SIG-M5 treated with dmso at 0.1 percent for 504 hours (cell line): ENCODE measurements at regions not wholly inside any gene's neighbourhood (a gene's known extent, or its start where the extent isn't known, plus 50 kb on each side); places are given as distances from the start of the nearest gene placed in this dataset.
"Not testable (repeated sequence)": the region's sequence is repeated elsewhere in the genome, so short reads cannot be mapped to it uniquely, and the experiment has no call there.

Experiments
- DNase-seq: peaks from one replicate; lab custom pipeline; 2025; ENCODE audit not compliant: unreplicated experiment; lab: John Stamatoyannopoulos, UW

- DNase-seq: no peak
Observed at GRCh38 chr13:70544706-70545105, 436.5 kb upstream of the KLHL1 start.

DNA sequence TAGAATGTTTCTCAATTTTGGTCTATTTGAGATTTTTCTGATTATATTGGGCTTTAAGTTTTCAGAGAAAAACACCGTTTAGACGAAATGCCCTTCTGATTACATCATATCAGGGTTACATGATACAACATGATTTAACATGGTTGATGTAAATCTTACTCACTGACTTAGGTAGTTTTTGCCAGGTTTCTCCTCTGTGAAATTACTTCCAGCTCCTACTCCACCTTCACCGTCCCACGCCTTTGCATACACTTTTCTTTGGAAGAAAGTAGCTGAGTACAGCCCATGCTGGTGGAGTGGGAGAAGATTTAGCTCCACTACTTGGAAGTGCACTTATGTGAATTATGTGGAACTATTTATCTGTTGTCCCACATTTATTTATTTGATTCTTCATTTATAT is 433.2 kb upstream of the KLHL1 start:
- no peak for DNase-seq

DNA sequence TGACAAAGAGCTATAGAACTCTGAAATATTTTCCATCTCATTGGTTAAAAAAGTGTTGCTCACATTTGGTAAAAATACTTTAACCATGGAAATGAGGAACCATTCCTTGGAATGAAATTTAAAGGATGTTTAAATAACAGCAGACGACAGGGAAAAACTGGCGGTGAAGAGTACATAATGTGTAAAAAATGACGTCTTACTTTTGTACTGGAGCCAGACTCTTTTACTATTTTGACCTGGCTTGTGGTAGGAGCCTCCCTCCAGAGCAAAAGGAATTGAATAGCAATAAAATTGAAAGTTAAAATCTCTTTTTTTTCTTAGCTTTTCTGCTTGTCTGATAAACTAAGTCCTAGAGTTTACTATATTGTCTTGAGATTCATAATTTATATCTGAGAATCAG is 426.2 kb upstream of the KLHL1 start:
- DNase-seq: no peak

DNA sequence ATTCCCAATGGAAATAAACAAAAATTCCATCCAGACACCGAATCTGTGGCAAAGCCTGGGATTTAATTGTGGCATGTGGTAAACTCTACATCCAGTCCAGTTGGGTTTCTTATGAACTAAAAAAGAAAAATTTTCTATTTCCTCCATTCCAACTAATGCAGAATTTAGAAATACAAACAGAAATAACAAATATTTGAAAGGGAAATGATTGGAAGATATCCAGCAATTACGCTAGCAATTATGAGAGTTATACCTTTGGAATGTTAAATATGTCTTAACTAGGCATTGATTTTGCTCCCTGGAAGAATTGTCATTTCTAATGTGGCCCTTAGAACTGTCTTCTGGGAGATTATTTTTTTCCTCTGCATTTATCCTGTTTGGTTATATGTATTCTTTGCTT is 421.4 kb upstream of the KLHL1 start:
- no peak for DNase-seq

DNA sequence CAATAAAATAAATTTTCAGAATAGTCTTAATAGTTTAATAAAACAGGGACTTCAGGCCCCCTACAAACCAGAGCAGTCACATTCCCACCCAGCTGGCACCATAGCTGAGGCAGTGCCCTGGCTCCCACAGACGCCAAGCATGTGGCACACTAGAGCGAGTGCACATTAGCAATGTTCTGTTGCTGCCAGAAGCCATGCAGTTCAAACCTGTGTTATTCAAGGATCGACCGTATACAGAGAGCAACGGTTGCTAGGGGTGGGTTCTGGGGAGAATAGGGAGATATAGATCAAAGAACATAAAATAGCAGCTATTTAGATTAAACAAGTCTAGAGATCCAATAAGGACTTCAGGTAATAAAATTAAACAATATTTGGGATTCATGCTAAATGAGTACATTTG is 419.3 kb upstream of the KLHL1 start:
- DNase-seq: no peak

DNA sequence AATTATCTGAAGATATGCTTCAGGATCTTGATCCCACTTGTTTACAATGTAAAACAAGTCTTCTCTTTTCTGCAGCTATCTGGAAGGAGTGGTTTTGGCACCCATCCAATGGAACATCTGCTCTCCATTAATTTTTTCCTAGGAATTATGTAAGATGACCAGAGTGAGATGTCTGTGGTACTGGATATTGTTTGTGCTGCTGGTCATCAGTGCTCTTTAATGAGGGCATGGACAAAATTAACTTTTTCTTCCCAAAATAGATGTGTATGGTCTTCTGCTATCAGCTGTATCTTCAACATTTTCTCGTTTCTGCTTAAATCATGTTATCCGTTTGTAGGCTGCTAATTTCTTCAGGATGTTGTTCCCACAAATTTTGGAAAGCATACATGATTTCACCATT is 415.4 kb upstream of the KLHL1 start:
- no peak for DNase-seq

GRCh38 chr13:70520275-70521036 is 412.2 kb upstream of the KLHL1 start:
- no peak for DNase-seq

GRCh38 chr13:70518081-70518480 is 409.8 kb upstream of the KLHL1 start:
- no peak for DNase-seq

DNA sequence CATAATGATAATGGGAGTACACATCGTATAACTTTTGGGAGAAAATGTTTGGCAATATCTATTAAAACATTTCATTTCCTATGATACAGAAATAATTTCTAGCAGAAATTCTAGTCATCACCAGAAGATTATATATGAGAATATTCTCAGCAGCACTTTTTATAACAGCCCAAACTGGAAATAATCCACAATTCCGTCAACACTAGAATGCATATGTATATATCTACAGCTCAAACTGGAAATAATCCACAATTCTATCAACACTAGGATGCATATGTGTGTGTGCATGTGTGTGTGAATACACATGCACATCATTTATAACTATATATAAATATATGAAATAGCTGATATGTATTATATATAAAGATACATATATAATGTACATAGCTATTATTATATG is 408.0 kb upstream of the KLHL1 start:
- no peak for DNase-seq

- DNase-seq: not testable (repeated sequence)
Observed at GRCh38 chr13:70511861-70512417, 403.7 kb upstream of the KLHL1 start.

DNA sequence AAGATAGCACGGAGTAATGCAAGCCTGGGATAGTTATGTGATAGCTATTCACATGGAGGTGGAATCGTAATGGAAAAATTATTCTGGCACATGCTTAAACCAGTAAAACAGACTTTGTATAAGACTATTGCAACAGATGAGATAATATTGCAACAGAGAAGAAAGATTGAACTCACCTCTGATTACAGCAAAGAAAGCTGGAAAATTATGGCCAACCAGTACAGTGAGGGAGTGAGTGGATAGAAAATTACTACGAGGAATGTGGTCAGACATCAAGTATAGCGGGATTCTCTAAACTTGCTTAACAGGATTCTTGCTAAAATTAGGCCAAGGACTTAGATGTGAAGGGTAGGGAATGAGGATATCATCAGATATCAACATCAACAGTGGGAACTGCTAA is 397.6 kb upstream of the KLHL1 start:
- DNase-seq: peak; percentile 18

- DNase-seq: no peak
Observed at GRCh38 chr13:70502944-70503343, 394.7 kb upstream of the KLHL1 start.

- DNase-seq: no peak
Observed at GRCh38 chr13:70490320-70490935, 382.2 kb upstream of the KLHL1 start.

GRCh38 chr13:70484931-70485330 is 376.7 kb upstream of the KLHL1 start:
- no peak for DNase-seq

DNA sequence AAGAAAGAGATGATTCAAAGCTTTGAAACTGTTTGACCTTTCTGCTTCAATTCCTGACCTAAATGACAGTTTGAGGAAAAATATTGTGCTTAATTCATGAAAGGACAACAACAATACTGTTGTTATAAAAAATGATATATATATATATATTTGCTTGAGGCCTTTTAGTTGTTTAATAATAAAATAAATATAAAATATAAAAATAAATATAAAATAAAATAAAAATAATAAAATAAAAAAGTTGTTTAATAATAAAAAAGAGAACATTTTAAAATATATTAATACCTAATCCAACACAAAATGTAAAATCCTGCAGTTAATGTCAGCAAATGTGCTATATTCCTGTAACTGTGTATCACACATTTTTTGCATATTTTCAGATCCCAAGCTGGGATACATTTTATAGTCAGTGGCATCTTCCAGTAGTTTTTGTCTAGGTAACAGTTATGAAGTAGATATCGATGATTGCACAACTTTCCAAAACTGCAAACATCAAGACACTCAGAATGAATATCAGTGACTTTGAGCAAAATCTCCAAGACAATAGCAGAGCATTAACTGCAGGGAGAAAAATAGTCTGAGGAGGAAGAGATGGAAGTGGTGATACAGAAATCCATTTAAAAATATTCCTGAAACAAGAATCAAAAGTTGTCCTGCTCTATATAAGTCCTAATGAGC is 375.5 kb upstream of the KLHL1 start:
- no peak for DNase-seq

DNA sequence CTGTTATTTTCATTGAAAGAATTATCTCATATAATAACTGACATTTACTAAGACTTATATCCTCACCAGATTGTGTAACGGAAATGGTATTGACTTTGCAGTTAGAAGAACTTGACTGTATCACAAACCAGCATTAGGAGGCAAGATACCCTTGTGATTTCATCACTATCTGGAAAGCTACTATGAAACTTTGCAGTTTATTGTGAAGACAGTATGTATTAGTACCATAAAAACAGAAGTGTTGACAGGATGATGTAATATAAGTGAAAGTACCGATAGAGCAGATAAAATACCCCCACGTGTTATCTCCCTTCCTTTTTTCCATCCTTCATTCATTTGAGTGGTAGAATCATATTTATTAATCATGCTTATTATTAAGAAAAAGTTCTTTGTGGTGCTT is 365.7 kb upstream of the KLHL1 start:
- DNase-seq: peak; percentile 50

DNA sequence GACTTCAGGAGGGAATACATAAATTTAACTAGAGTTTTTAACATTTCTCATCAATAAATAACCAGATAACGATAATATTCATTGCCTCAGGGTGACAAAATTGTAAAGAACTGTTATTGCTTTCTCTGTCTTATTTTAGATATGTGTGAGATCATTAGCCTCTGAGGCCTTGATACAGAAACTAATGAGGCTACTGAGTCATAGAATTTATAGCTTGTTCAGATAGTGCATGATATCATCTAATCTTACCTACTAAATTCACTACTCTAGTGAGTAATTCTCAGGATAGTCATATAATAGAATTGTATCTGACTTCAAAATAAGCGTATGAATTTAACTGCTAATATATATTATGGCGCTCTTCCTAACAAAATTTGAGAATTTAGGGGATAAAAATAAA is 360.8 kb upstream of the KLHL1 start:
- DNase-seq: no peak

DNA sequence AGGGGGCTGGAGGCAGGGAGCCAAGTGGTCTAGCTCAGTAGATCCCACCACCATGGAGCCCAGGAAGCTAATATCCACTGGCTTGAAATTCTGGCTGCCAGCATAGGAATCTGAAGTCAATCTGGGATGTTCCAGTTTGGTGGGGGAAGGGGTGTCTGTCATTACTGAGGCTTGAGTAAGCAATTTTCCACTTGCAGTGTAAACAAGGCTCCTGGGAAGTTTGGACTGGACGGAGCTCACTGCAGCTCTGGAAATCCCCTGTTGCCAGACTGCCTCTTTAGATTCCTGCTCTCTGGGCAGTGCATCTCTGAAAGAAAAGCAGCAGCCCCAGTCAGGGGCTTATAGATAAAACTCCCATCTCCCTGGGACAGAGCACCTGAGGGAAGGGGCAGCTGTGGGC is 349.2 kb upstream of the KLHL1 start:
- no peak for DNase-seq

DNA sequence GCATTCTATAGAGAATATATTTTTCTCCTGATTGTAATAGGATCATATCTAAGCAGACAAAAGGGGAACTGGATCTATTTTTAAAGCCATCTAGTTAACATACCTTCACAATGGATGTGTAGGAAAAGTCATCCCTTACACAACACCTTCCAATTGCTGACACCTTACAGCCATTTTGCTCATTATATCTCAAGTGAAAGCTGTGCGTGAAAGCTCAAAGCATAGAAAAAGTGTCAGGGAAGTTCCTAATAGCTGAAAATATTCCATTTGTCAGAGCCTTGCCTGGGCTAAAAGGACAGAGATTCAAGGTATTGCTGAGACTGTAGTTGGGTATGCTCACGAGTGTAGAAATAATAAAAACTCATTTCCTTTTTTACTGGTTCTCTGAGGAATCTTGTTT is 340.6 kb upstream of the KLHL1 start:
- no peak for DNase-seq

GRCh38 chr13:70432276-70432805 is 324.1 kb upstream of the KLHL1 start:
- DNase-seq: no peak

GRCh38 chr13:70430256-70430655 is 322.0 kb upstream of the KLHL1 start:
- DNase-seq: no peak

DNA sequence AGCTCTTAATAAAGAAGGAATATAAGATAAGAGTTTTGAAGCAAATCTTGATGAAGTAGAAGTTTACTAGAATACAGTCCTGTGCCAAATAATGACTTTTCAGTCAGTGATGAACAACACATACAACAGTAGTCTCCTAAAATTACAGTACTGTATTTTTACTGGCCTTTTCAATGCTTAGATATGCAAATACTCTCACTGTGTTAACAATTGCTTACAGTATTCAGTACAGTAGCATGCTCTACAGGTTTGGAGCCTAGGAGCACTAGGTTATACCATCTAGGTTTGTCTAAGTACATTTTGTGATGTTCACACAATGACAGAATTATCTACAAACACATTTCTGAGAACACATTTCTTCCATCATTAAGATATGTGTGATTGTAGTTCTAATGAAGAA is 316.7 kb upstream of the KLHL1 start:
- DNase-seq: no peak
